NCI-H345 (cell line): ENCODE measurements at regions not wholly inside any gene's neighbourhood (a gene's known extent, or its start where the extent isn't known, plus 50 kb on each side); places are given as distances from the start of the nearest gene placed in this dataset.
A peak's percentile ranks its signal among the peaks of the same experiment; 100 is the strongest.

Experiments used
- DNase-seq: peaks from one replicate; lab custom pipeline; 2025; lab: John Stamatoyannopoulos, UW

DNA sequence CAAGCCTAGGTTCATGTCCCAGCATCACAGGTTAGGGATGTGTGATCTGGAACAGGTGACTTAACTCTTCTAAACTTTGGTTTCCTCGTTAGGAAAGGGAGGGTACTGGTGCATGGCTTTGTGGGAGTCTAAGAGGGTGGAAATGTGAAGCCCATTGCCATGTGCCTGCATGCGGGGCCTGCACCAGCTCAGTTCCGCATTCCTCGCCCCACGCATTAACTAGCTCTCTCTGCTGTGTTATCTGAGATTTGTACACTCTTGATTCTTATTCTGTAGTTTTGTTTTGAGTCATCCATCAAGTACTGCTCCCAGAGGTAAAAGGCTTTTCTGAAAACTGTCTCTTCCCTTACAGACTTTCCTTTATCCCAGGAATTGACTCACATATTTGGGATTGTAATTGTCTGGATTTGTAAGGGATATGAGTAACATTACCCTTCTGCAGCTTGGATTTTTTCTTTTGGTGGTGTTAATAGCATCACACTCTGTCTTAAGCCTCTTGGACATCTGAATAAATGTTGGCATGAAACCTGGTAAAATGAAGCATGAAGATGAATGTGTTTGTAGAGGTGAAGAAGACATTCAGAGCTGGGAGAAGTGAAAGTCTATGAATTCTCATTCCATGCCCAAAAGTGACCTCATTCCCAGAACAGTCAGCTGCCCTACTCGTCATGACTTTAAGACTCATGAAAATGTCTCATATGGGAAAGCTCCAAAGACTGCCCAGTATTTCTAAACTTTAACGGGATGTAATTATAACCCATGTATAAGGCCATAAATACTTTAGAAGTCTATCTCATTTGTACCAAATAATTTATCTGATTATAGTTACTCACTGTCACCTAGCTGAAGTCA, 357.3 kb downstream of the FOXA2 start:
- no peak for DNase-seq

DNA sequence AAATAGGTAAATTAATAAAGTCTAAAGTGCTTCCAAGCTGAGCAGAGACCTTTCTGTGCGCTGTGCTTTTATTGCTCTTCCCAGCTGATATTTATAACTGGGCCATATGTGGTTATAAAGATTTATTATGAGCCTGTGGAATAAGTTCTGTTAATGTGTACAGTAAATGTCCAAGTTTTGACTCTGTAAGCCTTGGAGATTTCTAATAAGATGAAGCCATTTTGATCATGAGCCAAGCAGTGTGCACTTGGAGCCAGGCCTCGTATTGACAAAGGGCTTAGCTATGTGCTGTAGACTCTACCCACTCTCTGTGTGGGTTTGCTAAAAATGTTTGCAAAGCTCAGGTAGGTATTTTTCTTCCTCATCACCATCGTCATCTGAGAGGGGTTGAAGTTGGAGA, 361.1 kb downstream of the FOXA2 start:
- DNase-seq = no peak

DNA sequence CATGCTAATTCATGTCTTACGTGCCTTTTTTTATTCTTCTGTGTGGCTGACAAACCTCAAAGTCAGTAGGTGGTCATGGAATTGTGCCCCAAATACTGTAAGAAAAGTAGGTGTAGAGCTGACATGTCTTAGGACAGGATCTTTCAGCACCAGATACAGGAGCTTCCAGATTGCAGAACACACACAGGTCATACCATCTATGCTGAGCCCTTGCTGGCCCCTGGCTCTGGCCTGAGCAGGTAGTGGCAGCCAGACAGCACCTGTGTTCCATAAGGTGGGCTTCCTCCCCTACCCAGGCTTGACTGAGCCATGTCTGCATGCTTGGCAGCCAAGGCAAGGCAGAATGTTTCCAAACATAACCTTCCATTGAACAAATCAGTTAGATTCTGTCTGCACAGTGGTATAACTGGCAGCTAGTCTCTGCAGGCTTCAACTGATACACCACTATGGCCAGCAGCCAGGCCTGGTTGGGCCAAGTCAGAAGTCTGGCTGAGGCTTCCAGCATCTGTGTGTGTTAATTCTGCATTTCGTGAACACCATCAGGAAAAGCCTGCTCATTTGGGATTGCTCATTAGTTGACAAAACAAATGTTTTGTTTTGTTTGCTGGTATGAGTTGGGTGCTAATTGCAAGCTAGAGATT, 366.5 kb downstream of the FOXA2 start:
- DNase-seq = no peak

DNA sequence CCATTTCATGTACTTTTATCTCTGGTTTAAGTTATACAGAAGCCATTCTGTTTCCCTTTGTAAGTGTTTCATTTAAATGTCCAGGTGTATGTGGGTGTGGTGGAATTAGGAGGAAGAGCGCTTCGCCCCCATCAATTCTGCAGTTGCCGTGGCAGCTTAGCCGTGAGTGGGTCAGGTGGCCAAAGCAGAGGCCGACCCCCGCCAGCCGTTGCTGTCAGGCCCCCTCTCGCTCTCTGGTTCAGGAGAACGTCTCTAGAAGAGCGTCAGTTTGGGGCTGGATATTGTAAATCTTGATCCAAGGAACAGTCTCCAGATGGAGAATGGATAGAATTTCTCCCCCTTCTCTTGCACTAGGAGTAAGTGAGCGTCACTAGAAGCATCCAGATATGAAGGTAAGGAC, 367.4 kb downstream of the FOXA2 start:
- no peak for DNase-seq

DNA sequence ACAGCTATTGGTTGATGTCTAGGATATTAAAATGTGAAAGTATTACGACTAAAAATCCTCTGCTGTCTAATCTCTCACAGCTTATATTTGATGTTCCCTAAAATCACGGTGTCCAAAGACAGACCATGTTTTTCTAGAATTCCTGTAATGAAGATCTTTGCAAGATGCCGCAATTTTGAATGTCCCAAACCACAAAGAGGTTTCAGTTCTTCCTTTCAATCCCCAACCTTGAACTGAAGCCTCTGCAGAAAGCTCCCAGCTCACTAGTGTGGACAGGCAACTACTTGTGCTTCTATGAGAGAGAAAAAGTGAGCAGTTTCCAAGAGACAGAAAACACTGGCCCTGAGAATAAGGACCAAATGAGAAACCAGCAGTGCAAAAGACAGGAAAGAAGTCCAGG, 370.1 kb downstream of the FOXA2 start:
- no peak for DNase-seq

DNA sequence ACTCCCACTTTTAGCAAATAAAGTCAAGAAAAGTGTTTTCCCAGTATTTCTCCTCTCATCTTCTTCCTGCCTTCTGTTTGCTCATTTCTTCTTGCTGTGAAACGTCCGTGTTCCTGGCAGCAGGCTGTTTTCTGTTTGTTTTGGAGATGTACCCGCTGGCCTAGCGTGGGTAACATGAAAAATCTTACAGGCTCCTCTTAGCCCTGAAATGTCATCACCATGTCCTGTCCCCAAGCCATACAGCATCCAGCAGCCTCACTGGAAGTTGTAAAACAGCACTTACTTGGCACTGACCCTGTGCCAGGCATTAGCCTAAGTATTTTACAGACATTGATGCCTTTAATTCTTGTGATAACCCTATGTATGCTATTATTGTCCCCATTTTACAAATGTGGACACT, 371.1 kb downstream of the FOXA2 start:
- no peak for DNase-seq

DNA sequence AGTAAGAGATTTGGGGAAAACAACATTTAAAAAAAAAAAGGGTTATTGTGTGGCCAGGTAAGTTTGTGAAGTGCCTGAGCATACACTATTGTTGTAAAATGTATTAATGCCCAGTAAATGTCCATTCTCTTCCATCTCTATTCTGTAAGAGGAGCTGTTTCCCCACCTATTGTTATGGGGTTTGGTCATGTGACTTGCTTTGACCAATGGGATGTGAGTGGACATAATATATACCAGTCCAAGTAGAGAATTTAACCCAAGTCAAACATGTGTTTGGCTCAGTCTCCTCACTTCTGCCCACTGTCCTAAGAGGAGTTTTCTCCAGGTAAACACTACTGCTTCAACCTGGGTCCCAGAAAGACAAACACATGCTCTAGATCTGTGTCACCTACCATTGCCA, 377.1 kb downstream of the FOXA2 start:
- DNase-seq = no peak

DNA sequence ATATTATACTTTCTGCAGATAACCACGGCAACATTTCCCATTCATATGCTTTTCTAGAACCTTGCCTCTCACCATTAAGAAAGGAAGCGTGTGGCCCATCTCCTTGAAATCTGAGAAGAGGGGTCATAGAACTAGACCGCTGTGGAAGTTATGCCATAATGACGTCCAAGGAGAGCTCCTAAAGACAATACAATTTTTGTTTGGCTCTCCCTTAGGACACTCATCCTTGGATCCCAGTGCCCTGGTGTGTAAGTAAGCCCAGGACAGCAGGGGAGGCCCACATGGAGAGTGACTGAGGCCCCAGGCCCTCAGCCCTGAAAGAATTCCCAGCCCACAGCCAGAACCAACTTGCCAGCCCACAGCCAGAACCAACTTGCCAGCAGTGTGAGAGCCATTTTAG, 379.6 kb downstream of the FOXA2 start:
- no peak for DNase-seq

DNA sequence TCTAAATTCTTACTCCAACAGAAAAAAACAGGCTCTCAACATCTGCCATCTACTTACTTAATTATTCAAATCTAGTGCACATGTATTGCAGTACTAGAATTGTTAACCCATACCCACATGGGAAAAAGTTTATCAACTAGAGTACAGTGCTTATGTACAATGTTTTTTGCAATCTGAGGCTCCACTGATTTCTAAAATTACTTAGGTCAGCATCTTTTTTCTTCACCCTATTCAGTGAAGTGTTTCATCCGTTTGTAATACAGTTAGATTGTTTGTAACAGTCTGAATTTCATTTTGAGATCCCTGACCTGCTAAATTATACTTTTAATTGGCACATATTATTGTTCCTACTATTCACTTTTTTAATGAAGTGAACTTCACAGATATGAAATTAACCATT, 402.2 kb downstream of the FOXA2 start:
- DNase-seq = no peak

DNA sequence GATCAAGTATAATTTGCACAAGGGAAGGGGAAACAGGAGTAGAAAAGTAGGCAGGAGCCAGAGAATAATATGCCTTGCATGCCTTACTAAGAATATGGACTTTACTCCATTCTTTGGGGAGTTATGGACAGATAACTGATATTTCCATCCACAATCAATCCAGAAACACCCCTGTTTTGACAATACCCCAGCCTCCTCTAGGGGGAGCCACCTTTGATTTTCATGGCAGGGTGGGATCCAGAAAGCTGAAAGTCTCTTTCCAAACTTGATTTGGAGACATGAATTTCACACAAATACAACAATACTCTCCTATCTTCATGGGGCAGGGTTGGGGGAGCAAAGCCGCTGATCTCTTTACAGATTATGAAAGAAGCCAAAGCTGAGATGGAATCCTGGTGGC, 404.1 kb downstream of the FOXA2 start:
- DNase-seq = no peak

DNA sequence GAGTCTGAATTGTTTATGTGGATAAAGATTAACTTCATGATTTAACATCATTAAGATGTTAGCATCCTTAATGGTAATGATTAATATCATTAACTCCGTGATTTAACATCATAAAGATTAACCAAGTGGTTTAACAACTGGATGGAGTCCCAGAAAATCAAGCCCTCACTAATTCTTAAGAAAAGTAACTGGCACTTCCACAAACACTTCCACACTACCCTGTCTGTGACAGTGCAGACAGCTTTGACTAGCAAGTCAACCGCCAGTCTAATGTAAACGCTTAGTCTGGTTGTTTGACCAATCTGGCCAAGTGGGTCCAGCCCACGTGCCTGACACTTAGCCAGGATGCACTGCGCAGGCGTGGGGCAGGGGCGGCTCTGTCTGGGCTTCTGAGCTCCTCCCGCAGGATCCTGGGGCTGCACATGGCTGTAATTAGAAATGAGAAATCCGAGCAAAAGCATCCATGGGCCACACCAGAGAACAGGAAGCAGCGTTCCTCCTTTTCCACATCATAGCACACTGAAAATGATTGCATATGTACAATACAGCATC, 424.2 kb downstream of the FOXA2 start:
- DNase-seq = no peak

DNA sequence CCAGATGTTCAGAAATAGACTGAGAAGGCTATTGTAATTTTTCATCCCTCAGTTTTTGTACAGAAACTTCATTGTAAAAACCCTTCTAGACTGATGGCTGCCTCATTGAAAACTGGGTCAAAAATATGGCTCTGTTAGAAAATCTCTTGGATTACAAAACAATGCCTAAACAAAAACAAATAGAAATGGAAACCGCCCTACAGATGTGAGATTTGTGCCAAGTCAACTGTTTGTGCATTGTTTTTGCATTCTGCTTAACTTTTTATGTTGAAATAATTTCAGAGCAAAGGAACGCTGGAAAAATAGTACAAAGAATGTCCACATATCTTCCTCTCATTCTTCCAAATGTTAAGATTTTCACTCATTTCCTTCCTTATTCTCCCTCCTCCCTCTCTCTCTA, 425.1 kb downstream of the FOXA2 start:
- no peak for DNase-seq

DNA sequence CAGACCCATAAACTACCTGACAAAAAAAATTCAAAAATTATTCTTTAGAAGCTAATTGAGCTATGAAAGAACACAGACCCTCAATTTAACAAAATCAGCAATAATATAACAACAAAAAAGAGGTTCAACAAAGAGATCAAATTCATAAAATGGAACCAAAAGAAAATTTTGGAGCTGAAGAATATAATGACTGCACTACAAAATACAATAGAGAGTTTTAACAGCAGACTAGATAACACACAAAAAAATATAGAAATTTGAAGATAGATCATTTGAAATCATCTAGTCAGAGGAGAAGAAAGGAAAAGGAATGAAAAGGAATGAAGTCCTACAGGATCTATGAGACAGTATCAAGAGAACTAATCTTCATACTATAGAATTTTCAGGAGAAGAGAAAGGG, 422.1 kb downstream of the PAX1 start:
- no peak for DNase-seq

DNA sequence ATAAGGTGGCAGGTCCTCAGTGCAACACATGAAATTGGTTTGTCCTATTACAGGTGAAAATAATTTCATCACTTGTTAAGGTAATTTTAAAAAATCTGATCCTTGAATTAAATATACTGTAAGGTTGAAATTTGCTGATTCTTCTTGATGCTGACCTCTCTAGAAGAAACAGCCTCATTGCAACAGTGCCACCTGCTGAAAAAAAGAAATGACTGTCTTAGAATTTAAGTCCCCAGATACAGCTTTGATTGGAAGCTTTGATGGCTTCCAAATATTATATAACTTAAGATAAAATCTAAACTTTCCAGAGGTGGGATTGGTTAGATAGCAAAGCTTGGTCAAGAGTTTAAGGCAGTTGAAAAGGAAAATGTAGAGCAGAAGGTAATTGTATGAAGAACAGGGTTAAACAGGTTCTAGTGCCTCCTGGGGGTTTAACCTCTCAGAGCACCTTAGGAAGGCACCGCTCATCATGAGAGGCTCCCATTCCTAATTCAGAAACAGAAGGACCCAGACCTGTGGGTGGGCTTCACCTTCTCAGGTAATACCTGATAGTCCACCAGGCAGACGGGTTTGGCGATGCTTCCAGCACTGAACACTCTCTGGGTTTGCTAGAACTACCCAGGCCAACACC, 401.0 kb downstream of the PAX1 start:
- DNase-seq = peak; percentile 7

DNA sequence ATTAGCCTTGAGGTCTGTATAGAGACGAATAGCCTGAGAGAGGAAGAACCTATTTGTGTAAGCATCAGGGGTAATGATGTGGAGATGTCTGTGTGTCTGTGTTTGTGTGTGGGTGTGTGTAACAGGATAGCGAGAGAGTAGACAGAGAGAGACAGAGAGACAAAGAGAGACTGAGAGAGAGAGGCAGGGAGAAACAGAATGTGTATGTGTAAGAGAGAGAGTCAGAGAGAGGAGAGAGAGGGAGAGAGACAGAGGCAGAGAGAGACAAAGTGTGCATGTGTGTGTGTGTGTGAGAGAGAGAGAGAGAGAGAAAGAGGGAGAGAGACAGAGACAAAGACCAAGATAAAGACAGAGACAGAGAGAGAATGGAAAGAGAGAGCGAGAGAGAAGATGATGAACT, 396.1 kb downstream of the PAX1 start:
- no peak for DNase-seq

DNA sequence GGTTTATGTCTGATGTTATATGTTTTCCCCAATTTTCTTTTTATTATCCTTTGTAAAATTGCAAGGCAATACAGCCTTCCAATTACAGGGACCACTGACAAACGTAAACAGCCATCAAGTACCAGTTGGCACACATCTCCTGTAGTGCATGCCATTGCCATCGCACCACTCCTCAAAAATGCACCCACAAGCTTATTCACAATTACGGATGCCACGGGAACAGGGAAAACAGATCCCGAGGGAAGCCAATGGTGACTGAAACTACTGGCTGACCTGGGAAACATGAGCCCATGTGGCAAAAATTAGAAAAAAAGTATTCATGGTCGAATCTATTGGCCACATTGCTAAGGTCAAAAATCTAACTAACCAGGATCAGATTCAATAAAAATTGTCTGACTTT, 395.2 kb downstream of the PAX1 start:
- DNase-seq = no peak

DNA sequence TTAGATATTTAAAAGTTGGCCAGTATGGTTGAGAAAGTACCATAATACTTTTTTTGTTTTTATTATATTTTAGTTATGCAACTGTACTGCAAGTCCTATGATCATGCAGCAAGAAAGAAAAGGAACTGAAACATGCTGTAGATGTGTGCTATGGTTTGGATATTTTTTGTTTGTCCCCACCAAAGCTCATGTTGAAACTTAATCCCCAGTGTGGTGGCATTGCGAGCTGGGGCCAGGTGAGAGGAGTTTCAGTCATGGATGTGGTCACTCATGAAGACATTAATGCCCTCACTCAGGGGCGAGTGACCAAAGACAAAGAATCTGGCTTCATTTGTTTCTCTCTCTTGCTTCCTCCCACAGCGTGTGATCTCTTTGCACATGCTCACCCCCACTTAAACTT, 393.9 kb downstream of the PAX1 start:
- no peak for DNase-seq

DNA sequence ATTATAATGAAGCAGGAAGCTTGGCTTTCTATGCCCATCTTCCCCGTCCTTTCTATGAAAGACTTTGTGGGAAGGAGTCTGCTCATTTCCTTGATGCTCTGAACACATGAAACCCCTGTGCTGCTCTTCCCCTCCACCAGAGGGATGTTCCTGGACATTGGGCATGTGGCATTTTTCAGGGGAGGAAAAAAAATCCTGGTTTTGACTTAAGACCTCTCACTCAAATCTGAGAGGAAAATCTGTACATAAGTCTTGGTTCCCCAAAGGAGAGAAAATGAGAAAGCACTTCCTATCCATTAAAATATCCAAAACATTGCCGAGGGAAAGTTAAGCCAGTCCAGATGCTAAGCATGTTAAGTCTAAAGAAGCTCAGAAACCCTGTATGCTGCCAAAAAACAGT, 393.0 kb downstream of the PAX1 start:
- DNase-seq = no peak

DNA sequence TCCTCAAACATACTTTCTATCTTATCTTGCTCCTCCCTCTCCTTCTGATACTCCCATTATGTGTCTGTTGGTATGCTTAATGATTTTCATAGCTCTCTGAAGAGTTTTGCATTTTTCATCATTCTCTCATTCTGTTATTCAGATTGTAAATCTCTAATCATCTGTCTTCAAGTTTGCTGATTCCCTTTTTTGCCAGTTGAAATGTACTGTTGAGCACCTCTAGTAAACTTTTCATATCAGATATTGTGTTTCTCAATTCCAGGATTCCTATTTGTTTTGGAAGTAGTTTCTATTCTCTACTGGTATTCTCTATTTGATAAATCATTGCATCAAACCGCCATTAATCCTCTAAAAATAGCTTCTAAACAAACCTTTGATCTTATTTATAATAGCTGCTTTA, 387.7 kb downstream of the PAX1 start:
- DNase-seq = no peak

DNA sequence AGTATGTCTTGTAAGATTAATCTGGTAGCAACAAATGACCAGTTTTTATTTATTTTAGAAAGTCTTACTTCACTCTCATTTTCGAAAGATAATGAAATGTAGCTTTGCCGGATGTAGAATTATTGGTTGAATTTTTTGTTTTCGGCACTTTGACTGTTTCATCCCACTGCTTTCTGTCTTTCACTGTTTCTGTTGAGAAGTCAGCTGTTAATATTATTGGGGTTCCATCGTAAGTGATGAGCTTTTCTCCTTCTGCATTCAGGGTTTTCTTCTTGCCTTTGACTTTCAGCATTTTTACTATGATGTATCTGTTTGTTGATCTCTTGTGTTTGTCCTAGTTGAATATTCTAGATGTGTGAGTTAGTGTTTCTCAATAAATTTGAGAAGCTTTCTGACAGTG, 383.4 kb downstream of the PAX1 start:
- DNase-seq = no peak

DNA sequence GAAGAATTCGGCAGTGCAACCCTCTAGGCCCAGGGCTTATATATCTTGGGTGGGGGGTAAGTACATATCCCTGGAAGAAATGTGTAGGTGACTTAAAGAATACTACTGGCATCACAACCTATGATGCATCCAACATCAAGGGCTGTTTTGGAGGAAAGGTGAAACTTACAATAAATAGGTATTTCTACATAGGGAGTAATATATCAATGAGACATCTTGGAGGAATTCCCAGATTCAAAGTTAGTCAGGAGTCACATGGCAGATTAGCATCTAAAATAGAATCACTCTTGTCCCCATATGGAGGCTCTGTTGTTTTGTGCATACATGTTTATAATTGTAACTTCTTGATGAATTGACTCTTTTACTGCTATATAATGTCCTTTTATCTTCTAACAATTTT, 375.5 kb downstream of the PAX1 start:
- no peak for DNase-seq

DNA sequence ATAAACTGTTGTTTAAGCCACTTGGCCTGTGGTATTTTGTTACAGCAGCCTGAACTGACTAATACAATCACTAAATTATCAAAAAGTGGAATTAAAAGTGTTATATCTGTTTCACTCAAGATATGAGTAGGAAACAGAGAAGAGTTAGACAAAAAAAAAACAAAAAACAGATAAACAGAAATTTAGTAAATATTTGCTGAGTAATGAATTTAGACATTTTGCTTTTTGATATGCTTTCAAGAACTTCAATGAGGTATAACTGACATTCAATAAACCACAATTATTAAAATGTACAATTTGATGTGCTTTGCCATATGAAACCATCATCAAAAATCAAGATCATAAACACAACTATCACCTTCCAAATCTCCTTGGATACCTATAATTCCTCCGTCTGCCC, 369.2 kb downstream of the PAX1 start:
- no peak for DNase-seq

DNA sequence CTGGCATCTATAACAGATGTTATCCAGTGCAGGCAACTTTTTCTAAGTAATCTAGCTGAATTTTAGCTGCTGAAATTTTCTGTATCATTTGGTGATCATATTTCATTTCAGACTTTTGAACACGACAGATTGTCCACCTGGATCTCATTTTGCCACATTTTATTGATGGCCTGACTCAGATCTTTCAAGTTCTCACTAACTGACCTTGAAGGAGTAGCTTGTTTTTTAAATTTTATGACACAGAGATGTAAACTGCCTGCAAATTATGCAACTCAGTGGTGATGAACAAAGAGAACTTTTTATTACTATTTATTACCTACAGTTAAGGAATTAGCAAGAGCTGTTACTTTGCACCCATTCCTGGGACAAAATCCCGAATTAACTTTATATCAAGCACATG, 366.4 kb downstream of the PAX1 start:
- no peak for DNase-seq
